SK-N-MC (cell line): ENCODE measurements at regions not wholly inside any gene's neighbourhood (a gene's known extent, or its start where the extent isn't known, plus 50 kb on each side); places are given as distances from the start of the nearest gene placed in this dataset.

Experiments
- EZH2 ChIP-seq: fragments of 200-600 bp; sonication (generic); IDR thresholded peaks from one replicate; pipeline ENCODE4 v1.6.1; 2017; ENCODE audit warnings: antibody characterized with exemption
- FOXP2 ChIP-seq: optimal IDR thresholded peaks from 2 replicates; pipeline ENCODE3; 2011; ENCODE audit warnings: mild to moderate bottlenecking, moderate library complexity; ENCODE audit not compliant: insufficient read depth; ENCODE audit errors: extremely low read length, control extremely low read depth
- POLR2AphosphoS5 ChIP-seq: IDR thresholded peaks from 2 replicates; pipeline ENCODE4 v1.6.1; 2012; ENCODE audit warnings: mild to moderate bottlenecking, low read depth, low read length, borderline replicate concordance

DNA sequence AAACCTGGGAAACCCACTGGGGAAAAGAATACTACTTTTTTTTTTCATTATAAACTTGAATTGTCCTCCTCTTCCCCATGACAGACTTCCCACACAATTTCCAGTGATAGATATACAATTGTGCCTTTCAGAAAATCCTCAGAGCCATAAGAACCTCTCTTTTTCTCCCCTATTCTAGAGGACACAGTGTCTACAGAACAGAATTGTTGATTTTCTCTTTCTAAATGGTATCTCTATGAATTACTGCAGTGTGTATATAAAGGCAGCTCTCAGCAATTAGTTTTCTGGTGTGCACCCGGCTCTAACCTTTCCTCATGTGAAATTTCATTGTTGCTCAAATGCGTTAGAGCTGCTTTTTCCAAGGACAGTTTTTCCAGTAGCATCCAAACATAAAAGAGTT, 430.1 kb downstream of the TUSC7 start:
- no peak for TF ChIP-seq POLR2AphosphoS5
- TF ChIP-seq EZH2 = no peak
- TF ChIP-seq FOXP2 = no peak
